Neural cell (in vitro differentiated cells): ENCODE measurements at regions not wholly inside any gene's neighbourhood (a gene's known extent, or its start where the extent isn't known, plus 50 kb on each side); places are given as distances from the start of the nearest gene placed in this dataset.

Experiments
- H2AFZ ChIP-seq: fragments of 200-600, 300-800 bp; sonication (generic), shearing (Covaris generic); 2 replicates; pipeline ENCODE4 v1.6.0; 2014; ENCODE audit warnings: low read depth, mild to moderate bottlenecking, antibody characterized with exemption, low read length, moderate library complexity
- H3F3A ChIP-seq: fragments of 200-600 bp; shearing (Covaris generic); 2 replicates; pipeline ENCODE4 v1.6.1; 2016; ENCODE audit warnings: mild to moderate bottlenecking, moderate library complexity, mixed read lengths, antibody characterized with exemption, low read length; ENCODE audit not compliant: insufficient read depth, poor library complexity, severe bottlenecking
- H3K27ac ChIP-seq: fragments of 200-600, 300-800 bp; sonication (generic), shearing (Covaris generic); 2 replicates; pipeline ENCODE4 v1.5.1; 2014; ENCODE audit warnings: mild to moderate bottlenecking, low read length, moderate library complexity
- H3K27me3 ChIP-seq: fragments of 300-800, 200-600 bp; sonication (generic), shearing (Covaris generic); 2 replicates; pipeline ENCODE4 v1.6.0; 2014; ENCODE audit warnings: mild to moderate bottlenecking, low read depth, low read length, moderate library complexity; ENCODE audit not compliant: insufficient read depth
- H3K36me3 ChIP-seq: fragments of 300-800, 200-600 bp; sonication (generic), shearing (Covaris generic); 2 replicates; pipeline ENCODE4 v1.5.1; 2014; ENCODE audit warnings: mild to moderate bottlenecking, antibody characterized with exemption, low read length, moderate library complexity; ENCODE audit not compliant: insufficient read depth
- H3K4me2 ChIP-seq: fragments of 300-800, 200-600 bp; sonication (generic), shearing (Covaris generic); 2 replicates; pipeline ENCODE4 v1.6.0; 2014; ENCODE audit warnings: mild to moderate bottlenecking, low read length
- H3K4me3 ChIP-seq: fragments of 300-800, 200-600 bp; sonication (generic), shearing (Covaris generic); 2 replicates; pipeline ENCODE4 v1.5.1; 2014; ENCODE audit warnings: mild to moderate bottlenecking, low read length, moderate library complexity
- H3K79me2 ChIP-seq: fragments of 200-600 bp; shearing (Covaris generic); replicated peaks from 2 replicates; pipeline ENCODE4 v1.6.0; 2014; ENCODE audit warnings: mild to moderate bottlenecking, low read length, moderate library complexity; ENCODE audit not compliant: insufficient read depth
- H3K9ac ChIP-seq: fragments of 300-800, 200-600 bp; sonication (generic), shearing (Covaris generic); 2 replicates; pipeline ENCODE4 v1.6.1; 2016; ENCODE audit warnings: mild to moderate bottlenecking, low read length, mixed read lengths
- H3K9me2 ChIP-seq: fragments of 200-600 bp; shearing (Covaris generic); 2 replicates; pipeline ENCODE4 v1.6.1; 2016; ENCODE audit warnings: mild to moderate bottlenecking, low read length, mixed read lengths; ENCODE audit not compliant: insufficient read depth
- H3K9me3 ChIP-seq: fragments of 200-600, 300-800 bp; sonication (generic), shearing (Covaris generic); 2 replicates; pipeline ENCODE4 v1.6.1; 2016; ENCODE audit warnings: mild to moderate bottlenecking, mixed run types, low read length, moderate library complexity, mixed read lengths
- H4K20me1 ChIP-seq: fragments of 200-600 bp; shearing (Covaris generic); 2 replicates; pipeline ENCODE4 v1.6.1; 2016; ENCODE audit warnings: mild to moderate bottlenecking, mixed run types; ENCODE audit not compliant: insufficient read depth
- CTCF ChIP-seq: fragments of 450-650 bp; IDR thresholded peaks from 2 replicates; pipeline ENCODE4 v1.5.1; 2014; ENCODE audit warnings: antibody characterized with exemption, mild to moderate bottlenecking, moderate library complexity; ENCODE audit not compliant: poor library complexity, severe bottlenecking
- EP300 ChIP-seq: fragments of 450-650 bp; conservative IDR thresholded peaks from 2 replicates; pipeline ENCODE4 v1.6.1; 2014; ENCODE audit warnings: antibody characterized with exemption, mild to moderate bottlenecking, moderate library complexity; ENCODE audit not compliant: poor library complexity, severe bottlenecking
- EZH2 ChIP-seq: fragments of 200-600, 300-800 bp; shearing (Covaris generic), sonication (generic); IDR thresholded peaks from 2 replicates; pipeline ENCODE4 v1.6.1; 2014; ENCODE audit warnings: antibody characterized with exemption, low read length, borderline replicate concordance, mild to moderate bottlenecking; ENCODE audit not compliant: insufficient read depth, poor library complexity, severe bottlenecking
- MXI1 ChIP-seq: fragments of 450-650 bp; conservative IDR thresholded peaks from 2 replicates; pipeline ENCODE4 v1.6.1; 2014; ENCODE audit warnings: antibody characterized with exemption, mild to moderate bottlenecking; ENCODE audit not compliant: poor library complexity, severe bottlenecking
- POLR2AphosphoS5 ChIP-seq: IDR thresholded peaks from 2 replicates; pipeline ENCODE4 v1.6.1; 2012
- RAD21 ChIP-seq: fragments of 450-650 bp; conservative IDR thresholded peaks from 2 replicates; pipeline ENCODE4 v1.6.1; 2014; ENCODE audit warnings: antibody characterized with exemption, mild to moderate bottlenecking, moderate library complexity
- SMC3 ChIP-seq: fragments of 450-650 bp; conservative IDR thresholded peaks from 2 replicates; pipeline ENCODE4 v1.6.1; 2014; ENCODE audit warnings: antibody characterized with exemption, mild to moderate bottlenecking, moderate library complexity; ENCODE audit not compliant: poor library complexity
- TAF1 ChIP-seq: IDR thresholded peaks from 2 replicates; pipeline ENCODE4 v1.6.1; 2012; ENCODE audit warnings: low read depth
- TF ChIP-seq, protein P1 (sequence below): IDR thresholded peaks from 2 replicates; pipeline ENCODE4 v1.6.1; 2012; ENCODE audit warnings: borderline replicate concordance

DNA sequence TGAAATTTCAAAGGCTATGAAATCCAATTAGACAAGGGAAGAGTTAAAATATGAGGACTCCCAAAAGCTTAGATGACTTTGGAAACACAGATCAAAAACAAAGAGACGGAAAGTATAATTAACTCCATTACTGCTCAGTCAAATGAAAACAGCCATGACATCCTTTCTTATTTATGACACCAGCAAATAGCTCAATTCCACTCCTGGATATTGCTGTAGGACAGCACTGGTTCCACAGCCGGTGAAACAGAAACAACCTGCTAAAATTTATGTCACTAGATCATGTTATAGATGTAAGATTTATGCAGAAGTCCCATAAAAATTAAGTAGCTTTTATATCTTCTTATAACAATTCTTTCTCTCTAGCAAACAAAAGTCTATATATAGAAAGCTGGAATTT is 65.6 kb upstream of the RRP15 start:
- Histone ChIP-seq H3K79me2 (no peaks in the 10 kb centered on the region), H2AFZ (no peak overlapping the region), H3K4me2 (no peak overlapping the region), H3K36me3 (no peaks in the 10 kb centered on the region), H4K20me1 (no peaks in the 10 kb centered on the region), H3K9me2 (no peaks in the 10 kb centered on the region), H3K9ac (no peak overlapping the region), H3K27ac (no peak overlapping the region), H3K9me3 (no peaks in the 10 kb centered on the region), H3K27me3 (no peaks in the 10 kb centered on the region), H3F3A (no peaks in the 10 kb centered on the region), H3K4me3 (no peak overlapping the region)
- TF ChIP-seq POLR2AphosphoS5 (no peak), EZH2 (no peak), TAF1 (no peak), MXI1 (no peak), CTCF (no peak), SMC3 (no peak), EP300 (no peak), RAD21 (no peak)
- TF ChIP-seq, protein P1, sequence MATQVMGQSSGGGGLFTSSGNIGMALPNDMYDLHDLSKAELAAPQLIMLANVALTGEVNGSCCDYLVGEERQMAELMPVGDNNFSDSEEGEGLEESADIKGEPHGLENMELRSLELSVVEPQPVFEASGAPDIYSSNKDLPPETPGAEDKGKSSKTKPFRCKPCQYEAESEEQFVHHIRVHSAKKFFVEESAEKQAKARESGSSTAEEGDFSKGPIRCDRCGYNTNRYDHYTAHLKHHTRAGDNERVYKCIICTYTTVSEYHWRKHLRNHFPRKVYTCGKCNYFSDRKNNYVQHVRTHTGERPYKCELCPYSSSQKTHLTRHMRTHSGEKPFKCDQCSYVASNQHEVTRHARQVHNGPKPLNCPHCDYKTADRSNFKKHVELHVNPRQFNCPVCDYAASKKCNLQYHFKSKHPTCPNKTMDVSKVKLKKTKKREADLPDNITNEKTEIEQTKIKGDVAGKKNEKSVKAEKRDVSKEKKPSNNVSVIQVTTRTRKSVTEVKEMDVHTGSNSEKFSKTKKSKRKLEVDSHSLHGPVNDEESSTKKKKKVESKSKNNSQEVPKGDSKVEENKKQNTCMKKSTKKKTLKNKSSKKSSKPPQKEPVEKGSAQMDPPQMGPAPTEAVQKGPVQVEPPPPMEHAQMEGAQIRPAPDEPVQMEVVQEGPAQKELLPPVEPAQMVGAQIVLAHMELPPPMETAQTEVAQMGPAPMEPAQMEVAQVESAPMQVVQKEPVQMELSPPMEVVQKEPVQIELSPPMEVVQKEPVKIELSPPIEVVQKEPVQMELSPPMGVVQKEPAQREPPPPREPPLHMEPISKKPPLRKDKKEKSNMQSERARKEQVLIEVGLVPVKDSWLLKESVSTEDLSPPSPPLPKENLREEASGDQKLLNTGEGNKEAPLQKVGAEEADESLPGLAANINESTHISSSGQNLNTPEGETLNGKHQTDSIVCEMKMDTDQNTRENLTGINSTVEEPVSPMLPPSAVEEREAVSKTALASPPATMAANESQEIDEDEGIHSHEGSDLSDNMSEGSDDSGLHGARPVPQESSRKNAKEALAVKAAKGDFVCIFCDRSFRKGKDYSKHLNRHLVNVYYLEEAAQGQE = no peak

- Histone ChIP-seq H3F3A (no peaks in the 10 kb centered on the region), H3K4me2 (no peak overlapping the region), H3K79me2 (no peaks in the 10 kb centered on the region), H3K36me3 (no peaks in the 10 kb centered on the region), H3K9ac (no peak overlapping the region), H3K27ac (no peak overlapping the region), H3K9me2 (no peaks in the 10 kb centered on the region), H3K9me3 (no peaks in the 10 kb centered on the region), H2AFZ (no peak overlapping the region), H3K4me3 (no peak overlapping the region), H3K27me3 (no peaks in the 10 kb centered on the region), H4K20me1 (no peaks in the 10 kb centered on the region)
- TF ChIP-seq RAD21 (no peak), POLR2AphosphoS5 (no peak), CTCF (no peak), SMC3 (no peak), MXI1 (no peak), EP300 (no peak), EZH2 (no peak), TAF1 (no peak)
- TF ChIP-seq, protein P1 = no peak
These were observed 61.0 kb upstream of the RRP15 start for GRCh38 chr1:218224101-218224500.
